HPDE6-E6E7 (cell line): ENCODE measurements at regions not wholly inside any gene's neighbourhood (a gene's known extent, or its start where the extent isn't known, plus 50 kb on each side); places are given as distances from the start of the nearest gene placed in this dataset.
A peak's percentile ranks its signal among the peaks of the same experiment; 100 is the strongest.

Experiments
- DNase-seq: peaks from one replicate; pipeline ENCODE4 v3.0.0; 2011; ENCODE audit warnings: missing footprints; ENCODE audit errors: extremely low spot score

- no peak for DNase-seq
These were observed 193.3 kb downstream of the LY86 start for GRCh38 chr6:6781873-6782227.

DNA sequence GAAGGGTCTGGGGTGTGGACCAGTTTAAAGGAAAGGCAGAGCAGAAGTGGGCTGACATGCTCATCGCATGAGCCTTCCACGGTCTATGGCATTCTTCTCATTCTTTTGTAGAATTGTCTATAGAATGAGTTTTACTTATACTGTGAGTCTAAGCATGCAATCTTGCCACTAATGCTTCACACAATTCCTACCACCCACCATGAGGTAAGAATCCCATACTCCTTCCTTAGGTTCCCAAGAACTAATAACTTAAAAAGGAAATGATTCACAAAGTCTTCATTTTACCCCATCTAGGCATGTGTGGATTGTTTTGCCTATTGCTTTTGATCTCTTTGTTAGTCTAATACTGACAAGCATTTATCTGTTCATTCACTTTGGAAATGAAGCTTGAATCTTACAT is 195.2 kb downstream of the LY86 start:
- DNase-seq, result no peak

- DNase-seq, result no peak
These were observed 196.1 kb downstream of the LY86 start for GRCh38 chr6:6784514-6785162.

DNA sequence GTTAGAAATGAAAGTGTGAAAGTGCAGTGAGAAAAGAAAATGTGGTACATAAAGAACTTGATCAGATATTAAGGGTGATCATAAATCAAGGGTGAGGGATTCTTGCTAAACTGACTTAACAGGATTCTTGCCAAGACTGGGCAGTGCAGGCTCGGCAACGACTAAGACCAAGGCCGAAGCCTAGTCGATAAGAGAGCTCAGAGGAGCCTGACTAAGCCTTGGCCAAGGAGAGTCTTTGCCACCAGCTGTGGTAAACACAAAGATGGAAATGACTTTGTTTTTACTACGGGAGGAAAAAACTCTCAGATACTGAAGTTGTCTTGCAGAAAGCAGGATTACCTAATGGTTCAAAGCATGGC is 196.6 kb downstream of the LY86 start:
- no peak for DNase-seq

DNA sequence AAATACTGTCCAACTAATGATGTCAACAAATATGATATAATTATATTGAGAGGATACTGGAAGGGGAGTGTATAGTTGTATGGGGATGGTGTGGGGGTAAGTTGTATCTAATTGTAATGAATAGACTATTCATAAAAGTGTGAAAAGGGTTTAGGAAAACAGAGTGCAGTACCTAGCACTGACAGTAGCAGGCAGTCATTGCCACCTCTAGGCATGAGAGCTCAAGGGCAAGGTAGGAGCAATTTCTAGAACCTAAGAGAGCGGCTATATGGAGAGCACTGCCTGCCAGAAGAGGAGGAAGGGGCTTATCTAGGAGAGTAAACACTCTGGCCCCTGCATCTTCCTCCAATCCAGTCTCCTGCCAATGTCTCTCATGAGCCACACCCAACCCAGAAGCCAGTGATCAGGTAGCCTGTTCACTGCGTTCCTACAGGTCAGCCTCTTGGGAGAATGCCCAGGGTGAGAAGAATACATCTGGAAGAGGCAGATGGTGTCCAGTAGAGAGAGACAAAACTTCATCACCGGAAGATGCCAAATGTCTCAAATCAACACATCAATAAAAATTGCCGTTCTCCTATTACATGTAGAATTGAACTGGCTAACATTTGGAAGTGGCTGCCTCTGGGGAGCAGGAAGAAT is 200.0 kb downstream of the LY86 start:
- DNase-seq, result no peak

DNA sequence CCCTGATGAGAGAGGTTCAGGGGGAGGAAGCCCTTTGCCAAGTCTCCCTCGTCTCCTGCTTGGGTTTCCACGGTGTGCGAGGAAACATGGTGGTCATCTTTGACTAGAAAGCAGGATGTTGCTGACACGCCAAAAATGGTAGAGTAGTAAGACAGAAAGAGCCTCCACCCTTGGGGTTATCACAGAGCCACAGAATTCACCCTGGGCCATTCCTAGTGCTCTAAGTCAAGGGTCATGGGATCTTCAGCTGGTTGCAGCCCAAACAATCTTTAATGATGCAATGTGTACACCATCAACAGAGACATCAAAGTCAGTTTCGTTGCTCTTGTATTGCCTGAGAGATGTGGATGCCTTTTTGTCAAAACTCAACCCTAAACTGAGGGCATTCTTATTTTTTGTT is 201.9 kb downstream of the LY86 start:
- DNase-seq, result no peak

- peak; percentile 81 for DNase-seq
These were observed 202.4 kb downstream of the LY86 start for GRCh38 chr6:6790891-6791290.

DNA sequence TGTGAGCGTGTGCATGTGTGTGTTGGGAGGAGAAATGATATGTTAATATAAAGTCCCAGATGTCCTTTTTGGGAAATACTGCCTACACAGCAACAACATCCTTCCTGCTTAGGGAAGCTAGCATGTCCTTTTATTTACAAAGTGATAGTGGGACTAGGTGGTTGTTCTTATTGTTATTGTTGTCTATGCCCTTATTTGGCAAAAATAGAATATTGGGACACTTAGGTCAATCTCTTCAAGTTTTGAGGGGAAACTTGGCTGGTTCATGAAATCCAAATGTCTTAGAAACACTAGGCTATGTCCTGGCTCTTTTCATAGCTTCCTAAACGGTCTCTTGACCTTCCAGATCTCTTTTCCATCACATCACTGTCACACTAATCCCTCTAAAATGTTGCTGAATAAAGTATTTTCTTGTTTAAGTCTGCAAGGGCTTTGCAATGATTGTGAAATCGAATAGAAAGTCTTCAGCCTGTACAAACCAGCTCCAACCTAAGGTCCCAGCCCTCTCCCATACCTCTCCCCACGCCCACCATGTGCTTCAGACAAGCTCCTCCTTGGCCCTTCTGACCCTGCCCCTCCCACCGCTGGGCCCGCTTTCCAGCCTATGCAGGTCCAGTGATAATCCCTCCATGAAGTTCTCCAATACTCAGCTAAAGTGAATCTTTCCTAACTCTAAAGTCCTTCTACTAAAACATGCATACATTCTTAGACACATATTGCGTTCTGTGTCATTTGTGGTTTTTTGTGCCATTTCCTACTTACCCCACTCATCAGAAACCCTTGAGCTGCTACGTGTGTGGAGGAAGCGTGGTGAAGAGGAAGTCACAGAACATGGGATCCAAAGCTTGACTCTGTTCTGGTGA is 205.1 kb downstream of the LY86 start:
- DNase-seq, result no peak

GRCh38 chr6:6795393-6795792 is 206.9 kb downstream of the LY86 start:
- DNase-seq, result no peak

- no peak for DNase-seq
These were observed 208.3 kb downstream of the LY86 start for GRCh38 chr6:6796818-6797217.

- DNase-seq, result no peak
These were observed 209.9 kb downstream of the LY86 start for GRCh38 chr6:6798448-6798860.

DNA sequence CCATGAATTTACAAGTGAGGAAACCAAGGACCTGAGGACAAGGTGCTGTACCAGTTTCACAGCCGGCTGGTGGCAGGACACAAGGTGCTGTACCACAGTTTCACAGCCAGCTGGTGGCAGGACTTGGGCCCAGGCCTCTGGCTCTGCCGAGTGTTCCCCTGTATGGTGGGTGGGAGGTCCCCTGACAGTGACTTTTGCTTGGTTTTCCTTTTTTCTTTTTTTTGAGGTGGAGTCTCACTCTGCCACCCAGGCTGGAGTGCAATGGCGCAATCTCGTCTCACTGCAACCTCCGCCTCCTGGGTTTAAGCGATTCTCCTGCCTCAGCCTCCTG is 212.4 kb downstream of the LY86 start:
- DNase-seq, result no peak

DNA sequence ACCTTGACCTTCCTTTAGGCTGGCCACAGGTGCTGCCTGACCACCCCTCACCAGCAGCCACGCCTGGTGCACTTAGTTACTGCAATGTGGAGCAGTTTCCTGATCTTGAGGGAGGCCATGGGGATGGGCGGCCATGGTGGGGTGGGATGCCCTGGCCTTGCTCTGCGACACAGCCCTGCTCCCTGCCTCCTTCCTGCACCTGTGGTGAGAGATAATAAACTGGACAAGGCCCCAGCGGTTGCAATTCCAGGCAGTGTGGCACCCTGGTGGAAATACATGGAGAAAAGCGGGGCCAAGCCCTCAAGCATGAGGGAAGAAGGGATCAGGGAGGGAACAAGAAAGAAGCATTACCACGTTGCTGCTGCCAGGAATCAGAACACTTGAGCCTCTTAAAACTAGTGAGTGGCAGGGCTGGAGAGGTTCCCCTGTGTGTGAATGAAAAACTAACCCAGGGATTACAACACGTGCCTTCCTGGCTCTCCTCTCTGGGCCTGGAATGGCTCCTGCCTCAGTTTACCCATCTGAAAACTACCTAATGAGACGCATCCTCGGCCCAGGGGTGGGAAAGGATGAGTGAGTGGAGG is 213.2 kb downstream of the LY86 start:
- no peak for DNase-seq

DNA sequence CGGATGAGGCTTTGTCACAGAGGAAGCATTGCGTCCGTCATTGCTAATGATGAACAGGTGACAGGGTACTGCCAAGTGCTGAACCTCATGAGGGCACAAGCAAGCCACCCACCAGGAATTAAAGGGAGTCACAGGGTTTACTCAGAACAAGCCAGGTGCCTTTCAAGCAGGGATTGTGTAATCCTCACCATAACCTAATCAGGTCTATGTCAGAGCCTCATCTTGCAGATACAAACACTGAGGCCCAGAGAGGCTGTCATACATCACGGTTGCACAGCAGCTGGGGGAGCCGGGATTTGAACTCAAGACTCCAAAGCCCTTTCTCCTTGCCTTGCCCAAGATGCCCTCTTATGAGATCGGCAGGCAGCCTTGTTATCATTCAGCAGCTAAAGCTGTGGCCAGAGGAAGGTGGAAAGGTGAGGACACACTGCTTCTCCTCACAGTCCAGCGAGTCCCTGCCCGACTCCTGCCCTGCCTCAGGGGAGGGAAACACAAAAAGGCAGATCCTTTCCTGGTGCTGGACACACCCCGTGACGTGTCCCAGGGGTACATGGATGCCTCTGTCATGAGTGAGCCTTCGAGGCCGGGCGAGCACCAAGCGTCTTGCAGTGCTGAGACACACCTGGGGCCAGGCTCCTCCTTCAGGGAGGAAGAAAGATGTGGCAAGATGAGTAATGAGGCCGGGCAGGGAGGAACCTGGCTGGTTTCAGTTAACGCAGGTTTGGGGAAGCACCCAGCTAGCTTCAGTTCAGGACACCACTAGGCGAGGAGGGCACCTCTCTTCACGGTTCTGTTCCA is 214.9 kb downstream of the LY86 start:
- DNase-seq, result peak; percentile 100

DNA sequence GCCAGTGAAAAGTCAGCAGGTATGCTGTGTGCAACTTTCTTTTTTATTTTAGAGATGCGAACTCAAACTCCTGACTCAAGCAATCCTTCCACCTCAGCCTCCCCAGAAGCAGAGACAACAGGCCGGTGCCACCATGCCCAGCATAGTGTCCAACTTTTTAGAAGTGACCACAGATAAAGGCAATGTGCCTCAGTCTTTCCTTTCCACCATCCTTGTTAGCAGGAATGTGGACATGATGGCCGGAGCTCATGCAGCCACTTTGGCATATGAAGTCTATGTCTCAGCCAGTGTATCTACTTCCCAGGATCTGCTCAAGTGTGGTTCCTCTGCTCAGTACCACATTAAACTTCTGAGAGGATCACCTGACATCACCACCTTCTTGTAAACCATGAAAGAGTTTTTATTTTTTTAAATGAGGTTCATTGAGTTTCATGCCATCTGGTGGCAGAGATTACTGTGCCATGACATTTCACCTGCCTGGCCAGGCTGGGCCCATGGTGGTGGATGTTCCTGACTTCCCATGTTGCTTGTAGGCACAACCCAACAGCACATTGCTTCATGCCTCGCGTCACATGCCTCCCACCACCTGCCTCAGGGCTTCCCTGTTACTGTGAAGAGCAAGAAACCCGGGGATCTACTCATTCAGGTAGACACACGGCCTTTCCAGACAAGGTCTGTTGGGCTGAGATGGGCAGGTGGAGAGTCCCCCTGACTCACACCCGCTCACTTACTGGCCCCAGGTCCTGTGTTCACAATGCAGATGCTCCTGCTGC is 216.5 kb downstream of the LY86 start:
- no peak for DNase-seq

DNA sequence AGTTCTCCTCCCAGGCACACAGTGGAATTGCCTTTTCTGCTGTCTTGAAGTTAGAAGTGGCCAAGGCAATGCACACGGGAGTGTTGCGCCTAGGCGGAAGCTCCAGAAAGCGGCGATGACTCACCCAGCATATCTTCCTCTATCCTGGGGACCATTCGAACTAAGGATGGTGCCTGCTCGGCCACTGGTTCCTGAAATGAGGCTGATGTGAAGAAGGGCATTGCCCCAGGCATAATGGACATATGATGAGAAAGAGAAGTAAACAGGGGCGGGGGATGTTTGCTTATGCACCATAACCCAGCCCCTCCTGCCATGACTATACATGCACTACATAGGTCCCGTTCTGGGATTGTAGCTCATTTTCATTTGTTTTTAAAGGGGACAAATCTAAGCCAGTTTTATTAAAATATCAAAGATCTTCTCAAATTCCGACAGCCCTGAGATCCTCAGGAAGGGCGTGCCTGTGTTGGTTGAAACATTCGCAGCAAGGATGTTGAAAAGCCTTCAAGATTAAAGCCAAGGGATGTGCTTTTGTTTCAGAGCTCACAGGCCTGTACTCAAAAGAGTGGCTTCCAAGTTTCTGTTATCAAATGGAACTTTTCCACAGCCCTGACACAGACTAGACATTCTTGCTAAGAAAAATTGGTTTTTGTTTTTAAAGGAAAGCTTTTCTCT is 218.5 kb downstream of the LY86 start:
- no peak for DNase-seq

DNA sequence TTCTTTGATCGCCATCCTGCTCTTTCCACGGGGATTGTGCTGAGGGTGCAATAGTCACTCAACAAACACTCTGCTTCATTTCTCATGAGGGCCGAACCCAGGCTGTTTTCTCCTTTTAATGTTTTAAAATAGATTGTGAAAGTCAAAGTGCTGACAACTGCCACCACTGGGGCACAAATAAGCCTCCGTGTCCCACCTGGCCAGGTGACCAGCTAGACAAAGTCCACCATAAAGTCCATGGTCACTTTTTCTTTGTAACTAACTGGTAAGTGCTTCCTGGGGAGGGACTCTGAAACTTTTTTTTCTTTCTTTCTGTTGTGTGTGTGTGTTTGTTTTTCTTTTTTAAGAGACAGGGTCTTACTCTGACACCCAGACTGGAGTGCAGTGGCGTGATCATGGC is 219.8 kb downstream of the LY86 start:
- no peak for DNase-seq

DNA sequence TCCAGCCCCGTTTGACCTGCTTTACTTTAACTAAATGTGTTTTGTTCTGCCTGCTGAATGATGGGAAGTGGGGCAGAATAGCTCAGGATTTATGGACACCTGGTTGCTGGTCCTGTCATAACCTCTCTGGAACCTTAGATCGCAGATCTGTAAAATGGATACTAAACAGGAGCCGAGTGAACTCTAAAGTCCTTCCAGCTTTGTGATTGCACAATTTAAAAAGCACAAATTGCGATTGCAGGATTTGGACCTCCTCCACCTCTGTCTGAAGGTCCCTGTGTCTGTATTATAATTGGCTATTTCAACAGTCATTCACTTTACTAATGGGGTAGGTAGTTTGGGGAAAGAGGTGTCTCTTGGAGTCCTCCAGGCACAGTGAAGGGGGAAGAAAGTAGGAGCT is 220.4 kb downstream of the LY86 start:
- no peak for DNase-seq

DNA sequence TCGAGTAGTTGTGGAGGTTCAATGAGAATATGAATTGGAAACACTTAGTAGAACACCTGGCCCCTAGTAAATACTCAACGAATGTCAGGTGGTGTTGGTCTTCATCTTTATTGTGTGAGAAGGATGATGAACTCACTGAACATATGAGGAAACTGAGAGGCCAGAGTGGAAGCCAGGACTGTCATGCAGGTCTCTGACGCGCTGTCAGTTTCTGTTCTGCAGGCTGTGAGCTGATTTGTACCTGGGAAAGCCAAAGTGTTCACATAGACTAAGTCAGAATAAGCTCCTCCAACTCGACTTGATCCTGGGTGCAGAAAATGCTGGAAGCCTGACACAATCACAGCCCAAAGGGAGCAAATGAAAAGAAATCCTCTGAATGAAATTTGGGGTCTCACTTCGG is 222.2 kb downstream of the LY86 start:
- DNase-seq, result no peak

DNA sequence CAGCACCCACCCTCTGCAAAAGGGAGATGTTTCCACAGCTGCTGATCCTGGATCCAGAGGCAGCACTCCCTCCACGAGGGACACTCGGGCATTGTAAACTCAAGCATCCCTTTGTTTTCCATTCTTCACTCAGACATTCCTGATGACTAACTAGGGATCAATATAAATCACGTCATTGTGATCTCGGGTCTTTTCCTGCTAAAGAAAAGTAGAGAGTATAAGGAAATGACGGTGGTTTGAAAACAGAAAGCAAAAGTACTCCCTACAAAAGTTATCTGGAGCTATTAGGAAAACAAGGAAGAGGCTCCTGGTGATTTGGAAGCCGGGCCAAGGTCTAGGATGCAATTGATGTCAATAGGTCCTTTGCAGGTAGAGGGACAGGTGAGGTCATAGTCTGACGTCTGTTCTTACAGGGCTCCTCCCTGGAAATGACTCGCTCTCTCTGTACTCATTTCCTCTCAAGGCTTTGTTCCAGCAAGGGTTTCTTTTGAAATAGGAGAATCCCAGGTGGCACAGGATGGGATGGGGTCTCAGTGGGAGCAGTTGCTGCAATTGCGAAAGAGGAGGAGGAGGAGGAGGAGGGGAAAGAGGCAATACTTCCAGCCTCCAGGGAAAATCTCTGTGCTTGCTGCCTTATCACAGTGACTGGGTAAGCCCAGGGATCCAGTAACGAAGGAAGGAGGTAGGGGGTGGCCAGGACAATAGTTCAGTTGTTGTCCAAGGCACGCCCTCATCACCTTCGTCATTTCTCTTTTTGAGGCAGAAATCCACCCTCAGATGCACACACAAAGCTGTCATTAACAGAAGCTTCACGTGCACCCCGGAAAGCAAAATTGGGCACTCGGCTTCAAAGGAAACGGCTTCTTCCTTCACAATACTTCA is 222.8 kb downstream of the LY86 start:
- peak; percentile 87 for DNase-seq
